Body of pancreas (tissue), 4 donors: ENCODE measurements at regions not wholly inside any gene's neighbourhood (a gene's known extent, or its start where the extent isn't known, plus 50 kb on each side); places are given as distances from the start of the nearest gene placed in this dataset.

Experiments
- POLR2A ChIP-seq, 3 donors: fragments of 450-650 bp; IDR thresholded peaks; one replicate each; pipeline ENCODE4 v1.6.1; 2016; ENCODE audit warnings: antibody characterized with exemption in 3 of 3, mild to moderate bottlenecking in 2 of 3
- TF ChIP-seq, protein P1 (sequence below), 7 experiments: fragments of 450-650 bp in 4 of 7; fragments of 200-600 bp in 3 of 7; sonication (generic) in 3 of 7; IDR thresholded peaks; one replicate each; pipeline ENCODE4 v1.5.1; 2016 to 2019; ENCODE audit warnings: antibody characterized with exemption in 7 of 7

DNA sequence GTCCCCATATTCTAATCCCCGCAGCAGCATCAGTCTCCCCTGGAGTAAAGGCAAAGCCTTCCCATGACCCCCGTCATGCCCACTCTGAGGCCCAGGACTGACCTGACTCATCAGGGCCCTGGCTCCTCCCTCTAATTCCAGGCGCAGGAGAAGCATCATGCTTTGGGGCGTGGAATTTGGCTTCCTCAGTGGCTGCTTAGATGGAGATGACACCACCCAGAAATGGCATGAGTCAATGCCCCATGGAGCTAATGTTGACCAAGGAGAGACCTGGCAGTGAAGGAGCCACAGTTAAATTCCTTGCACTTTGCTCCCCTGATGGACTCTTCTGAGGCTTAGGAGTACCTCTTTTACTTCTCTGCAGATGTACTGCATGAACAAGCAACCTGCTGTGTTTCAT, 204.2 kb upstream of the PROK2 start:
- TF ChIP-seq, protein P1, sequence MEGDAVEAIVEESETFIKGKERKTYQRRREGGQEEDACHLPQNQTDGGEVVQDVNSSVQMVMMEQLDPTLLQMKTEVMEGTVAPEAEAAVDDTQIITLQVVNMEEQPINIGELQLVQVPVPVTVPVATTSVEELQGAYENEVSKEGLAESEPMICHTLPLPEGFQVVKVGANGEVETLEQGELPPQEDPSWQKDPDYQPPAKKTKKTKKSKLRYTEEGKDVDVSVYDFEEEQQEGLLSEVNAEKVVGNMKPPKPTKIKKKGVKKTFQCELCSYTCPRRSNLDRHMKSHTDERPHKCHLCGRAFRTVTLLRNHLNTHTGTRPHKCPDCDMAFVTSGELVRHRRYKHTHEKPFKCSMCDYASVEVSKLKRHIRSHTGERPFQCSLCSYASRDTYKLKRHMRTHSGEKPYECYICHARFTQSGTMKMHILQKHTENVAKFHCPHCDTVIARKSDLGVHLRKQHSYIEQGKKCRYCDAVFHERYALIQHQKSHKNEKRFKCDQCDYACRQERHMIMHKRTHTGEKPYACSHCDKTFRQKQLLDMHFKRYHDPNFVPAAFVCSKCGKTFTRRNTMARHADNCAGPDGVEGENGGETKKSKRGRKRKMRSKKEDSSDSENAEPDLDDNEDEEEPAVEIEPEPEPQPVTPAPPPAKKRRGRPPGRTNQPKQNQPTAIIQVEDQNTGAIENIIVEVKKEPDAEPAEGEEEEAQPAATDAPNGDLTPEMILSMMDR (IDR thresholded peaks at IDR 0.05), result no peak
- TF ChIP-seq POLR2A (IDR thresholded peaks at IDR 0.05), result no peak
